Astrocyte (in vitro differentiated cells and primary cell): ENCODE measurements at regions not wholly inside any gene's neighbourhood (a gene's known extent, or its start where the extent isn't known, plus 50 kb on each side); places are given as distances from the start of the nearest gene placed in this dataset.

Source experiments
- DNase-seq: peaks from one replicate; pipeline ENCODE4 v3.0.0-alpha.2; 2010; ENCODE audit warnings: low read depth
- FAIRE-seq: peaks from 2 replicates; lab custom pipeline; 2011; peaks lifted over from hg19 to GRCh38; lab: Jason Lieb, UNC
- H2AFZ ChIP-seq: 2 replicates; pipeline ENCODE4 v1.6.0; 2012; ENCODE audit warnings: low read depth, low read length, inconsistent platforms
- H3K27ac ChIP-seq: 2 replicates; pipeline ENCODE4 v1.5.1; 2011; ENCODE audit warnings: low read depth, low read length, inconsistent platforms
- H3K27me3 ChIP-seq: 2 replicates; pipeline ENCODE4 v1.6.0; 2011; ENCODE audit warnings: low read length, inconsistent platforms; ENCODE audit not compliant: insufficient read depth
- H3K36me3 ChIP-seq: 2 replicates; pipeline ENCODE4 v1.5.1; 2011; ENCODE audit warnings: low read length, inconsistent platforms; ENCODE audit not compliant: insufficient read depth
- H3K4me1 ChIP-seq: 2 replicates; pipeline ENCODE4 v1.5.1; 2011; ENCODE audit warnings: low read length, inconsistent platforms; ENCODE audit not compliant: insufficient read depth
- H3K4me2 ChIP-seq: 2 replicates; pipeline ENCODE4 v1.6.0; 2012; ENCODE audit warnings: low read length, inconsistent platforms
- H3K4me3 ChIP-seq: 2 replicates; pipeline ENCODE4 v1.5.1; 2011; ENCODE audit warnings: low read depth, mild to moderate bottlenecking, low read length, inconsistent platforms; ENCODE audit not compliant: insufficient read depth
- H3K79me2 ChIP-seq: 2 replicates; pipeline ENCODE4 v1.6.0; 2012; ENCODE audit warnings: mild to moderate bottlenecking, low read length, inconsistent platforms; ENCODE audit not compliant: insufficient read depth
- H3K9ac ChIP-seq: 2 replicates; pipeline ENCODE4 v1.6.0; 2012; ENCODE audit warnings: mild to moderate bottlenecking, low read length, inconsistent platforms
- H3K9me3 ChIP-seq: 2 replicates; pipeline ENCODE4 v1.5.1; 2012; ENCODE audit warnings: low read depth, mild to moderate bottlenecking, low read length, inconsistent platforms; ENCODE audit not compliant: insufficient read depth
- H4K20me1 ChIP-seq: 2 replicates; pipeline ENCODE4 v1.6.0; 2012; ENCODE audit warnings: low read length, inconsistent platforms; ENCODE audit not compliant: insufficient read depth
- H3K27ac Mint-ChIP-seq: one replicate; pipeline ENCODE4 v1.8.0; 2021; ENCODE audit warnings: mild to moderate bottlenecking, mixed read lengths; ENCODE audit not compliant: unreplicated experiment
- H3K27me3 Mint-ChIP-seq: one replicate; pipeline ENCODE4 v1.8.0; 2021; ENCODE audit warnings: low read depth, mixed read lengths; ENCODE audit not compliant: unreplicated experiment
- H3K36me3 Mint-ChIP-seq: one replicate; pipeline ENCODE4 v1.8.0; 2021; ENCODE audit warnings: low read depth, mixed read lengths; ENCODE audit not compliant: unreplicated experiment
- H3K4me1 Mint-ChIP-seq: one replicate; pipeline ENCODE4 v1.8.0; 2021; ENCODE audit warnings: low read depth, mixed read lengths; ENCODE audit not compliant: unreplicated experiment
- H3K4me3 Mint-ChIP-seq: one replicate; pipeline ENCODE4 v1.8.0; 2021; ENCODE audit warnings: mild to moderate bottlenecking, moderate library complexity, mixed read lengths; ENCODE audit not compliant: unreplicated experiment
- H3K9me3 Mint-ChIP-seq: one replicate; pipeline ENCODE4 v1.8.0; 2021; ENCODE audit warnings: mild to moderate bottlenecking, mixed read lengths; ENCODE audit not compliant: unreplicated experiment
- CTCF ChIP-seq: IDR thresholded peaks from 2 replicates; pipeline ENCODE4 v1.5.1; 2011; ENCODE audit warnings: low read depth, mild to moderate bottlenecking, inconsistent platforms, low read length, moderate library complexity; ENCODE audit not compliant: insufficient read depth
- EZH2 ChIP-seq: IDR thresholded peaks from 2 replicates; pipeline ENCODE4 v1.6.1; 2012; ENCODE audit warnings: mild to moderate bottlenecking, low read length, inconsistent platforms; ENCODE audit not compliant: insufficient read depth

DNA sequence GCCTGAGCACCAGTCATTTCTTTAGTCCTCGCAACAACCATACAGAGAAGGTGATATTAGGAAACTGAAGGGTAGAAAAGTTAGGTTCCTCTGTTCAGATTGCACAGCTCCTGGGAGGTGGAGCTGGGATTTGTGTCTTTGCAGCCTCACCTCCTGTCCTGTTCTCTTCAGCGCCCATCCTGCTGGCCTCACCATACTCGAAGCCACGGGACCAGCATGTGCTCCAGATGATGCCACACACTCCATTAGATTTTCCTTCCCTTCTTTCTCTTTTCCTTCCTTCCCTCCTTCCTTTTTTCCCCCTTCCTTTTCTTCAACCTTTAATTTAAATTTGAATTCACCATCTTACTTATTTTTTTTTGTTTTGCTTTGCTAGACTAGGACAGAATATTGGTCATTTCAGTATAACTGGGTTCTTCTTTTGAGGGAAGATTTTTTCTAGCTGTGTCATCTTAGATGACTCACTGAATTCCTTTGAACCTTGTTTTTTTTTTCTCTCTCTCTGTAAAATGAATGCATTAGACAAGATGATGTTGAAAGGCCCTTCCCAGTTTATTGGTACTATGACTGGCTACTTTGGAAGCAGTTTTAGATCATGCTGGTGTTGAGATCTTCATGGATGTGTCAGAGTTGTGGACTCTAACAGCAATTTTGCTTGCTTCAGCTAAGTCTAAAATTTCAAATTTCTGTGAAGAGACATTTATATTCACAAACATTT is 662.5 kb upstream of the TENM4 start:
- H3K4me1 ChIP-seq, result peaks cover 11% of the 10 kb centered on the region
- peak overlapping the region; percentile 7 for H3K9ac ChIP-seq
- no peaks in the 10 kb centered on the region for H3K36me3 Mint-ChIP-seq
- H3K4me1 Mint-ChIP-seq, result peaks cover 20% of the 10 kb centered on the region
- peak; percentile 97 for FAIRE-seq
- no peaks in the 10 kb centered on the region for H3K27me3 Mint-ChIP-seq
- no peak overlapping the region for H2AFZ ChIP-seq
- peak overlapping the region; percentile 87 for H3K27ac Mint-ChIP-seq
- H4K20me1 ChIP-seq, result no peaks in the 10 kb centered on the region
- H3K36me3 ChIP-seq, result no peaks in the 10 kb centered on the region
- no peak overlapping the region for H3K4me3 Mint-ChIP-seq
- no peaks in the 10 kb centered on the region for H3K9me3 Mint-ChIP-seq
- no peaks in the 10 kb centered on the region for H3K79me2 ChIP-seq
- no peaks in the 10 kb centered on the region for H3K9me3 ChIP-seq
- H3K27ac ChIP-seq, result peak overlapping the region; percentile 67
- peak; percentile 94 for DNase-seq
- no peak for TF ChIP-seq EZH2
- TF ChIP-seq CTCF, result no peak
- H3K27me3 ChIP-seq, result no peaks in the 10 kb centered on the region
- peak overlapping the region; percentile 57 for H3K4me2 ChIP-seq
- H3K4me3 ChIP-seq, result no peak overlapping the region

GRCh38 chr11:80097146-80097545 is 656.3 kb upstream of the TENM4 start:
- no peaks in the 10 kb centered on the region for H3K79me2 ChIP-seq
- H3K4me1 ChIP-seq, result peaks cover 18% of the 10 kb centered on the region
- no peaks in the 10 kb centered on the region for H3K27me3 Mint-ChIP-seq
- H3K4me2 ChIP-seq, result peak overlapping the region; percentile 42
- H3K27ac Mint-ChIP-seq, result peak overlapping the region; percentile 50
- no peaks in the 10 kb centered on the region for H3K9me3 Mint-ChIP-seq
- FAIRE-seq, result no peak
- H3K9ac ChIP-seq, result no peak overlapping the region
- no peak overlapping the region for H2AFZ ChIP-seq
- H4K20me1 ChIP-seq, result no peaks in the 10 kb centered on the region
- no peaks in the 10 kb centered on the region for H3K36me3 Mint-ChIP-seq
- H3K27me3 ChIP-seq, result no peaks in the 10 kb centered on the region
- H3K36me3 ChIP-seq, result no peaks in the 10 kb centered on the region
- no peak for DNase-seq
- no peak overlapping the region for H3K27ac ChIP-seq
- H3K4me3 Mint-ChIP-seq, result no peak overlapping the region
- no peak overlapping the region for H3K4me3 ChIP-seq
- H3K9me3 ChIP-seq, result no peaks in the 10 kb centered on the region
- TF ChIP-seq EZH2 (no peak), CTCF (no peak)
- peaks cover 25% of the 10 kb centered on the region for H3K4me1 Mint-ChIP-seq

GRCh38 chr11:80096736-80097135 is 655.9 kb upstream of the TENM4 start:
- Histone ChIP-seq H3K27me3 (no peaks in the 10 kb centered on the region), H3K36me3 (no peaks in the 10 kb centered on the region), H4K20me1 (no peaks in the 10 kb centered on the region), H3K9me3 (no peaks in the 10 kb centered on the region), H3K4me1 (peaks cover 18% of the 10 kb centered on the region), H3K9ac (no peak overlapping the region), H3K27ac (peak overlapping the region; percentile 11), H2AFZ (no peak overlapping the region), H3K4me2 (peak overlapping the region; percentile 42), H3K79me2 (no peaks in the 10 kb centered on the region), H3K4me3 (no peak overlapping the region)
- Mint-ChIP-seq H3K27ac (peak overlapping the region; percentile 7), H3K27me3 (no peaks in the 10 kb centered on the region), H3K36me3 (no peaks in the 10 kb centered on the region), H3K9me3 (no peaks in the 10 kb centered on the region), H3K4me1 (peaks cover 25% of the 10 kb centered on the region), H3K4me3 (no peak overlapping the region)
- TF ChIP-seq CTCF (no peak), EZH2 (no peak)
- DNase-seq (peak; percentile 94), FAIRE-seq (peak; percentile 100)
